GM12874 (cell line): ENCODE measurements at regions not wholly inside any gene's neighbourhood (a gene's known extent, or its start where the extent isn't known, plus 50 kb on each side); places are given as distances from the start of the nearest gene placed in this dataset.

Experiments
- CTCF ChIP-seq: IDR thresholded peaks from 2 replicates; pipeline ENCODE4 v1.5.1; 2011; ENCODE audit warnings: low read depth, mild to moderate bottlenecking, control low read depth, low read length, moderate library complexity; ENCODE audit not compliant: insufficient read depth

GRCh38 chr3:187810021-187810446, 64.8 kb upstream of the BCL6 start:
- no peak for TF ChIP-seq CTCF

DNA sequence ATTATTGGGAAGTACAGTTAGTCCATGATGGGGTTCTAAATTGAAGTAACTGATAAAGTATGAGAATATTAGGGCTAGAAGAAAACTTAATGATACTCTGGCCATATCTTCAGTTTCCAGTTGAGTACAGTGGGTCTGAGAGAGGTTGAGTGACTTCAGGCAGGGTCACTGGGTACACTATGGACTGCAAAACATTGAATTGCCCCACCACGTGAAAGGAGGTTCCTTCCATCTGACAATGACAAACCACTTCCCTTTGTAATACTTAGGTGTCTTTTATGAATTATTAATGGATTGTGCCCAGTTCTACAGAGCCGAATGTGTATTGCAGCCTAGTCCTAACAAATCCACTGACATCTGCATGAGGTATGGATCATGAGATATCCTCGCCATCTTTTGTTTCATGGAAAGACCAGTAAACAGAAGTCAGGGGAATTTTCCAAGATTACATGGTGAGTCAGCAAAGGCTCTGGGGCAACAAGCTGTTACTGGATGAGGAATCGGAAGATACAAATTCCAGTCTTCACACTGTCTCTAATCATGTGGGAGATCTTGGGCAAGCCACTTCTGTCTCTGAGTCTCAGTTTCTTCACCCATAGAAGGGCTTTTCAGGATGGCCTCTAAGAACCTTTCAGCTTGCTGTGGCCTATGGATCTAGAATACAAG, 66.5 kb upstream of the BCL6 start:
- no peak for TF ChIP-seq CTCF

GRCh38 chr3:187812496-187812895, 67.2 kb upstream of the BCL6 start:
- TF ChIP-seq CTCF, result no peak

GRCh38 chr3:187813198-187813597, 67.9 kb upstream of the BCL6 start:
- TF ChIP-seq CTCF, result no peak

- TF ChIP-seq CTCF, result no peak
These were observed 76.5 kb upstream of the BCL6 start for GRCh38 chr3:187821616-187822317.

DNA sequence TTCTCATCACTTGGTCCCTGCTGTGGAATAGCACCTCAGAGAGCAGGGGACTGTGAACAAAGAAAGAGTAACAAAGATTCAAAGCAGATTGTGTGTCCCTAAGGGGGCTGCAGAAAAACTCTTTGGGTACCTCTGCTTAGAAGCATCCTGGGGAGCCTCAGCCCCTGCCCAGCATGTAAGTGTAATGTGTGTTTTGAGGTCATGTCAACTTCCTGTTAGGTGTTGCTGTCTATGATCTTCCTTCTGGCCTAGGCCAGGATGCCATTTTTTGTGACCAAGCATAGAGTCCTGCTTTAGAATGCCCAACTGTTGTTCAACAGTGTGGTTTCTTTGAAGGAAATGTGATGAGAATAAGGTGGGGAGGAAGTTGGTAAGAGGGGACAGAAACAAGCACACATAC, 77.1 kb upstream of the BCL6 start:
- TF ChIP-seq CTCF, result no peak

- no peak for TF ChIP-seq CTCF
These were observed 78.5 kb upstream of the BCL6 start for GRCh38 chr3:187823746-187824145.
